Endothelial cell of umbilical vein (primary cell): ENCODE measurements at regions not wholly inside any gene's neighbourhood (a gene's known extent, or its start where the extent isn't known, plus 50 kb on each side); places are given as distances from the start of the nearest gene placed in this dataset.

Experiments used
- BruUV-seq: library from RNA; stranded (reverse); fragments of 400-500 nt; replicated peaks from 2 replicates; lab custom pipeline; 2021; lab: Mats Ljungman, UMichigan
- CTCF ChIA-PET: fragments of 300-600, 350-600 bp; sonication (Branson Sonifier 250); formaldehyde crosslinking; loops from one replicate; lab custom pipeline; 2021; ENCODE audit warnings: antibody characterized with exemption, inconsistent platforms; lab: Charles Lee
- POLR2A ChIA-PET: fragments of 300-600, 350-600 bp; sonication (Branson Sonifier 250); formaldehyde crosslinking; loops from one replicate; lab custom pipeline; 2021; ENCODE audit warnings: antibody characterized with exemption, inconsistent platforms; lab: Charles Lee
- DNase-seq: peaks from one replicate; pipeline ENCODE4 v3.0.0-alpha.2; 2011; ENCODE audit warnings: low read depth, low spot score
- FAIRE-seq: peaks from 2 replicates; lab custom pipeline; 2011; peaks lifted over from hg19 to GRCh38; lab: Jason Lieb, UNC
- H2AFZ ChIP-seq: 2 replicates; pipeline ENCODE4 v1.6.0; 2012; ENCODE audit warnings: low read depth, low read length, control low read depth, inconsistent platforms
- H3K27ac ChIP-seq: 2 replicates; pipeline ENCODE4 v1.5.1; 2011; ENCODE audit warnings: low read depth, mild to moderate bottlenecking, control low read depth, low read length, moderate library complexity; ENCODE audit not compliant: insufficient read depth
- H3K27me3 ChIP-seq, 2 experiments: 2 replicates each; pipeline versions ENCODE4 v1.6.0 to v1.6.1; 2011; ENCODE audit warnings: low read length in 2 of 2, mixed read lengths in 1 of 2; ENCODE audit not compliant: control insufficient read depth in 2 of 2, insufficient read depth in 2 of 2
- H3K36me3 ChIP-seq, 2 experiments: 2 replicates in 1 of 2; 3 replicates in 1 of 2; pipeline ENCODE4 v1.5.1; 2011; ENCODE audit warnings: low read length in 2 of 2, mild to moderate bottlenecking in 1 of 2, moderate library complexity in 1 of 2; ENCODE audit not compliant: control insufficient read depth in 2 of 2, insufficient read depth in 2 of 2; ENCODE audit errors: extremely low read depth in 1 of 2
- H3K4me1 ChIP-seq: 3 replicates; pipeline ENCODE4 v1.5.1; 2011; ENCODE audit warnings: mild to moderate bottlenecking, low read length; ENCODE audit not compliant: control insufficient read depth, insufficient read depth; ENCODE audit errors: extremely low read depth
- H3K4me2 ChIP-seq: 2 replicates; pipeline ENCODE4 v1.6.1; 2011; ENCODE audit warnings: low read length, control low read depth, mixed read lengths; ENCODE audit not compliant: insufficient read depth
- H3K4me3 ChIP-seq, 3 experiments: fragments of 200-600 bp in 1 of 3; sonication (generic), shearing (Covaris generic) in 1 of 3; replicated peaks in 1 of 3; 2 replicates each; pipeline ENCODE4 v1.5.1; 2011 to 2016; ENCODE audit warnings: control low read depth in 3 of 3, low read length in 3 of 3, mild to moderate bottlenecking in 2 of 3, inconsistent platforms in 1 of 3, low read depth in 1 of 3, moderate library complexity in 1 of 3; ENCODE audit not compliant: insufficient read depth in 1 of 3
- H3K79me2 ChIP-seq: 2 replicates; pipeline ENCODE4 v1.6.0; 2012; ENCODE audit warnings: low read length, inconsistent platforms; ENCODE audit not compliant: control insufficient read depth, insufficient read depth
- H3K9ac ChIP-seq: replicated peaks from 2 replicates; pipeline ENCODE3; 2011; ENCODE audit warnings: low read length, control low read depth; ENCODE audit not compliant: insufficient read depth; ENCODE audit errors: extremely low read depth
- H3K9me1 ChIP-seq: replicated peaks from 3 replicates; pipeline ENCODE4 v1.6.0; 2011; ENCODE audit warnings: mild to moderate bottlenecking, low read length; ENCODE audit not compliant: control insufficient read depth, insufficient read depth; ENCODE audit errors: extremely low read depth
- H3K9me3 ChIP-seq: replicated peaks from 2 replicates; pipeline ENCODE4 v1.5.1; 2012; ENCODE audit warnings: low read length, inconsistent platforms; ENCODE audit not compliant: control insufficient read depth, insufficient read depth
- H4K20me1 ChIP-seq: replicated peaks from 2 replicates; pipeline ENCODE3; 2011; ENCODE audit warnings: mild to moderate bottlenecking, low read length; ENCODE audit not compliant: control insufficient read depth, insufficient read depth; ENCODE audit errors: extremely low read depth
- CTCF ChIP-seq, 2 donors: IDR thresholded peaks; 1 replicate in 1 of 2; 2 replicates in 1 of 2; pipeline ENCODE4 v1.5.1; 2011; ENCODE audit warnings: low read length in 2 of 2, mild to moderate bottlenecking in 2 of 2, moderate library complexity in 2 of 2, control low read depth in 1 of 2, inconsistent platforms in 1 of 2, low read depth in 1 of 2; ENCODE audit not compliant: insufficient read depth in 1 of 2; ENCODE audit errors: extremely low read depth in 1 of 2
- EZH2 ChIP-seq: IDR thresholded peaks from 2 replicates; pipeline ENCODE4 v1.6.1; 2012; ENCODE audit warnings: borderline replicate concordance, low read depth, mild to moderate bottlenecking, moderate library complexity, low read length, inconsistent platforms; ENCODE audit not compliant: severe bottlenecking
- FOS ChIP-seq: IDR thresholded peaks from 2 replicates; pipeline ENCODE4 v1.6.1; 2011; ENCODE audit warnings: mild to moderate bottlenecking, low read length, moderate library complexity, borderline replicate concordance; ENCODE audit not compliant: insufficient read depth
- GATA2 ChIP-seq: IDR thresholded peaks from 2 replicates; pipeline ENCODE4 v1.7.0; 2011; ENCODE audit warnings: low read depth, mild to moderate bottlenecking, moderate library complexity, mixed read lengths, low read length; ENCODE audit not compliant: insufficient read length, insufficient read depth
- JUN ChIP-seq: IDR thresholded peaks from 2 replicates; pipeline ENCODE4 v1.6.1; 2011; ENCODE audit warnings: borderline replicate concordance, low read depth; ENCODE audit not compliant: insufficient read length, insufficient read depth
- MAX ChIP-seq: IDR thresholded peaks from 2 replicates; pipeline ENCODE4 v1.6.1; 2011; ENCODE audit not compliant: insufficient read depth, insufficient read length
- MYC ChIP-seq: IDR thresholded peaks from one replicate; pipeline ENCODE4 v1.6.1; 2011; ENCODE audit warnings: mild to moderate bottlenecking, low read depth, low read length
- POLR2A ChIP-seq: IDR thresholded peaks from 2 replicates; pipeline ENCODE4 v1.6.1; 2012; ENCODE audit warnings: low read depth, mild to moderate bottlenecking, control low read depth, low read length
- POLR2AphosphoS5 ChIP-seq: IDR thresholded peaks from 2 replicates; pipeline ENCODE4 v1.6.1; 2012; ENCODE audit warnings: low read depth, mild to moderate bottlenecking, control low read depth, low read length, moderate library complexity; ENCODE audit not compliant: insufficient read depth
- dilution Hi-C: fragments of 300-500 bp; cut with MboI; formaldehyde crosslinking; loops from one replicate; pipeline ENCODE4 v1.15.0; 2019; ENCODE audit warnings: low sequenced_read_pairs; ENCODE audit not compliant: extremely low pct_ligation_motif_present
- intact Hi-C: fragments of 100-400 bp; cut with micrococcal nuclease; formaldehyde crosslinking; loops from one replicate; pipeline ENCODE4 v1.10.0; 2022

- no peak overlapping the region for H3K4me2 ChIP-seq
- FAIRE-seq, result no peak
Measured at GRCh38 chr10:44306147-44306710, 78.7 kb downstream of the CXCL12 start.

More at GRCh38 chr10:44306147-44306710, 78.7 kb downstream of the CXCL12 start:
- Histone ChIP-seq H3K79me2 (no peaks in the 10 kb centered on the region), H3K9ac (no peak overlapping the region), H3K9me3 (no peaks in the 10 kb centered on the region), H3K27me3 (no peaks in the 10 kb centered on the region), H2AFZ (no peak overlapping the region), H3K9me1 (no peaks in the 10 kb centered on the region), H3K4me1 (no peaks in the 10 kb centered on the region), H3K4me3 (no peak overlapping the region), H4K20me1 (no peaks in the 10 kb centered on the region), H3K27ac (no peak overlapping the region), H3K36me3 (no peaks in the 10 kb centered on the region)
- BruUV-seq, result no TSS peak
- ChIA-PET POLR2A (no interaction called here), CTCF (no interaction called here)
- no peak for DNase-seq
- dilution Hi-C loops (no loop called here), intact Hi-C loops (no loop called here)
- TF ChIP-seq JUN (no peak), POLR2AphosphoS5 (no peak), MYC (no peak), CTCF (IDR thresholded peaks at IDR 0.05; ENCODE audit: extremely low read depth in 1 of 2, insufficient read depth in 1 of 2, low read depth in 1 of 2, low read length in 2 of 2) (no peak), GATA2 (no peak), POLR2A (no peak), EZH2 (no peak), FOS (no peak), MAX (no peak)
